ENCODE measurements at regions not wholly inside any gene's neighbourhood (a gene's known extent, or its start where the extent isn't known, plus 50 kb on each side); places are given as distances from the start of the nearest gene placed in this dataset.

GRCh38 chr17:52368886-52369285 lies 210.4 kb upstream of the CA10 start:
- Histone ChIP-seq H4K20me1 (ENCODE audit: insufficient read depth, low read length) (no peaks in the 10 kb centered on the region), H3K79me2 (ENCODE audit: insufficient read depth, low read length) (no peaks in the 10 kb centered on the region), H3K9me3 (ENCODE audit: low read length) (peaks cover 12% of the 10 kb centered on the region; the same call in 1 of the 2 replicates), H3K27me3 (ENCODE audit: control insufficient read depth in 1 of 2, insufficient read depth in 2 of 2, low read length in 2 of 2) (no peaks in the 10 kb centered on the region), H3K27ac (ENCODE audit: extremely low read length, insufficient read depth, low read length) (no peak overlapping the region), H3K4me3 (replicated peaks in 1 of 3; ENCODE audit: insufficient read depth in 1 of 3, low read depth in 2 of 3, low read length in 3 of 3) (no peak overlapping the region), H3K36me3 (replicated peaks in 1 of 2; ENCODE audit: control insufficient read depth in 1 of 2, insufficient read depth in 2 of 2, low read length in 2 of 2) (no peaks in the 10 kb centered on the region), H3K9ac (ENCODE audit: insufficient read depth, low read depth, low read length) (no peak overlapping the region), H3K4me1 (ENCODE audit: insufficient read depth, low read length) (no peaks in the 10 kb centered on the region), H2AFZ (ENCODE audit: low read length) (no peak overlapping the region), H3K4me2 (ENCODE audit: low read depth, low read length) (no peak overlapping the region)
- intact Hi-C loops (cut with micrococcal nuclease; ENCODE audit: unreplicated experiment) (no loop called here), in situ Hi-C loops (cut with HindIII; ENCODE audit: extremely low pct_ligation_motif_present, low pct_unique_long_range_greater_than_20kb) (no loop called here)
- ATAC-seq = no peak
- no TSS peak for BruUV-seq (replicated peaks)
- ChIA-PET CTCF (ENCODE audit: low intra/inter-chr PET ratio, low total read pairs) (no interaction called here), POLR2A (no interaction called here)
- no peak for DNase-seq (ENCODE audit: low spot score)
- FAIRE-seq = no peak
- 38% methylated on average over 7 of the region's 7 CpGs for whole genome bisulfite sequencing (ENCODE audit: low lambda C conversion rate)
- TF ChIP-seq MEIS1 (CRISPR knock-in tag; IDR thresholded peaks at IDR 0.05; ENCODE audit: borderline replicate concordance) (no peak), FOXO4 (CRISPR knock-in tag; conservative IDR thresholded peaks at IDR 0.05) (no peak), ZMYM3 (CRISPR knock-in tag; IDR thresholded peaks at IDR 0.05) (no peak)

GRCh38 chr17:52357854-52358253 lies 199.3 kb upstream of the CA10 start:
- 1% methylated on average over 2 of the region's 2 CpGs for WGBS (ENCODE audit: low lambda C conversion rate)
- H3K4me1 ChIP-seq (ENCODE audit: insufficient read depth, low read length) = no peaks in the 10 kb centered on the region
- in situ Hi-C loops (cut with HindIII; ENCODE audit: extremely low pct_ligation_motif_present, low pct_unique_long_range_greater_than_20kb) (no loop called here), intact Hi-C loops (cut with micrococcal nuclease; ENCODE audit: unreplicated experiment) (no loop called here)
- H3K27me3 ChIP-seq (ENCODE audit: control insufficient read depth in 1 of 2, insufficient read depth in 2 of 2, low read length in 2 of 2) = no peaks in the 10 kb centered on the region
- H3K79me2 ChIP-seq (ENCODE audit: insufficient read depth, low read length) = no peaks in the 10 kb centered on the region
- no peak for FAIRE-seq
- TF ChIP-seq MAFK (conservative IDR thresholded peaks at IDR 0.05 in 1 of 2, IDR thresholded peaks at IDR 0.05 in 1 of 2; ENCODE audit: low read length in 2 of 2) (peak; percentile 98 to 99), MAFF (IDR thresholded peaks at IDR 0.05; ENCODE audit: low read depth, low read length) (peak; percentile 99), HNF1A (IDR thresholded peaks at IDR 0.05; ENCODE audit: low read depth) (no peak), HNF1A (CRISPR knock-in tag; IDR thresholded peaks at IDR 0.05; ENCODE audit: borderline replicate concordance) (no peak), RORA (CRISPR knock-in tag; IDR thresholded peaks at IDR 0.05) (no peak)
- ChIA-PET CTCF (ENCODE audit: low intra/inter-chr PET ratio, low total read pairs) (no interaction called here), POLR2A (no interaction called here)
- DNase-seq (ENCODE audit: low spot score) = no peak
- H2AFZ ChIP-seq (ENCODE audit: low read length) = no peak overlapping the region
- no TSS peak for BruUV-seq (replicated peaks)
- H3K9ac ChIP-seq (ENCODE audit: insufficient read depth, low read depth, low read length) = no peak overlapping the region
- H3K36me3 ChIP-seq (replicated peaks in 1 of 2; ENCODE audit: control insufficient read depth in 1 of 2, insufficient read depth in 2 of 2, low read length in 2 of 2) = no peaks in the 10 kb centered on the region
- no peak overlapping the region for H3K27ac ChIP-seq (ENCODE audit: extremely low read length, insufficient read depth, low read length)
- H3K4me2 ChIP-seq (ENCODE audit: low read depth, low read length) = no peak overlapping the region
- H3K4me3 ChIP-seq (replicated peaks in 1 of 3; ENCODE audit: insufficient read depth in 1 of 3, low read depth in 2 of 3, low read length in 3 of 3) = no peak overlapping the region
- peaks cover 51% of the 10 kb centered on the region for H3K9me3 ChIP-seq (ENCODE audit: low read length)
- no peak for ATAC-seq
- no peaks in the 10 kb centered on the region for H4K20me1 ChIP-seq (ENCODE audit: insufficient read depth, low read length)

Data from HepG2 (cell line).